Heart right ventricle (tissue), 16 donors: ENCODE measurements at regions not wholly inside any gene's neighbourhood (a gene's known extent, or its start where the extent isn't known, plus 50 kb on each side); places are given as distances from the start of the nearest gene placed in this dataset.

Source experiments
- ATAC-seq, 8 donors: fragments of 200-7000 bp; cut with Tn5 transposase; one replicate each; pipeline ENCODE4 v1.9.1; 2020; ENCODE audit warnings: mild to moderate bottlenecking in 8 of 8, moderate library complexity in 8 of 8, moderate number of reproducible peaks in 1 of 8
- DNase-seq, 2 donors: peaks; one replicate each; pipeline ENCODE4 v3.0.0-alpha.2; 2020
- H3K27ac ChIP-seq, 10 donors: fragments of 200-600 bp; sonication (generic) in 2 of 10; one replicate each; pipeline versions ENCODE4 v1.5.0 to v1.8.0; 2020 to 2022; ENCODE audit warnings: mild to moderate bottlenecking in 3 of 10
- H3K27me3 ChIP-seq, 7 donors: fragments of 200-600 bp; one replicate each; pipeline ENCODE4 v1.8.0; 2021 to 2022; ENCODE audit warnings: mild to moderate bottlenecking in 2 of 7
- H3K36me3 ChIP-seq, 9 donors: fragments of 200-600 bp; sonication (generic) in 1 of 9; one replicate each; pipeline versions ENCODE4 v1.5.0 to v1.8.0; 2020 to 2022; ENCODE audit warnings: mild to moderate bottlenecking in 2 of 9
- H3K4me1 ChIP-seq, 9 donors: fragments of 200-600 bp; sonication (generic) in 1 of 9; one replicate each; pipeline versions ENCODE4 v1.5.0 to v1.8.0; 2020 to 2022; ENCODE audit warnings: mild to moderate bottlenecking in 4 of 9
- H3K4me3 ChIP-seq, 10 donors: fragments of 200-600 bp; sonication (generic) in 2 of 10; one replicate each; pipeline versions ENCODE4 v1.5.0 to v1.8.0; 2020 to 2022; ENCODE audit warnings: mild to moderate bottlenecking in 7 of 10, moderate library complexity in 2 of 10
- H3K9me3 ChIP-seq, 11 donors: fragments of 200-600 bp in 10 of 11; sonication (generic) in 2 of 11; one replicate each; pipeline versions ENCODE4 v1.5.0 to v1.8.0; 2013 to 2022; ENCODE audit warnings: mild to moderate bottlenecking in 2 of 11, control low read depth in 1 of 11, moderate library complexity in 1 of 11
- WGBS, 2 donors: extraction: QIAGEN DNeasy Blood & Tissue Kit; methylation state at CpG; one replicate each; pipeline ENCODE4 v1.1.7; 2013; ENCODE audit warnings: inconsistent platforms in 1 of 2; 5-methylcytosine and 5-hydroxymethylcytosine counted together
- intact Hi-C, 10 donors: fragments of 100-400 bp; cut with DNase I; formaldehyde crosslinking; loops; one replicate each; pipeline versions ENCODE4 v1.11.1 to v1.14.2; 2022
- TF ChIP-seq, protein P1 (sequence below), 9 donors: fragments of 200-600 bp; sonication (generic) in 2 of 9; IDR thresholded peaks; one replicate each; pipeline versions ENCODE4 v1.5.0 to v1.8.0; 2021 to 2022; ENCODE audit warnings: antibody characterized with exemption in 9 of 9, mild to moderate bottlenecking in 5 of 9, moderate library complexity in 1 of 9
- donor health status: Arrhythmogenic right ventricular cardiomyopathy.
- donor health status: ischemic (EF 13 %, LVEDD 7.1; RV severe dilation, severe dysfunction).
- donor health status: healthy with polysubstance abuse.
- donor health status: DM: no; HTN: yes; CAD: no.
- donor health status: DM: no; HTN: no; CAD: no.
- donor health status: ischemic (EF 25% LVEDD 6.9; RV normal size, moderate dysfunction).
- donor health status: ischemic (EF 25% LVEDD 5.7; RV mildly dilated, moderate dysfunction).
- donor health status: healthy.
- donor health status: DM: yes; HTN: yes; CAD: no.
- donor health status: Ischemic cardiomyopathy.
- donor health status: ischemic (EF 35%, LVEDD 5.7; RV mildly dilated, moderate dysfunction).
- donor health status: nonischemic (EF 11% LVEDD 7.7; RV severe dilation, severe dysfunction).
- donor health status: DM: yes; HTN: yes; CAD: no.
- donor health status: PGD.
- donor health status: ischemic (EF 29% LVEDD 5.4; RV normal size, mild dysfunction).
- donor health status: nonischemic (EF 23%, LVEDD 6.1; RV moderate dilation, normal function).

DNA sequence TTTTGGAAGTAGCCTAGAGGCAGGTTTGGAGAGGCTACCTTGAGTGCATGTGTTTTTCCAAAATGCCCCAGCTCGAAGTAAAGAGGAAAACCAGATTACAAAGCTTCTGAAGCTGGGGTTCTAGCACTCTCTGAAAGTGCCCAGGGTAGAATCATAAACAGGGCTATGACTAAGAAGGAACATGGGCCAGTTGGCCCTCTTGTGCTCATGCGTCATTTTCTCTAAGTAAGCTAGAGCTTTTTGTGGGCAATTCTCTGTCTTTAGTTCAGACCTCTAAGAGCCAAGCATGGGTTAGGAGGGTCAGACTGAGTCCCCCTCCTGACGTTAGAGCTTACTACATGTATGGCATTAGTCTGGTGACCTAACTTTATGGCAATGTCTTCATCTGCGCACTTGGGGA is 129.5 kb upstream of the UMPS start:
- H3K27ac ChIP-seq = peak overlapping the region; percentile 31 to 90 (median 76)
- DNase-seq = no peak
- H3K4me1 ChIP-seq = peaks cover 22 to 74% (median 55%) of the 10 kb centered on the region in 9 donors
- no peaks in the 10 kb centered on the region for H3K27me3 ChIP-seq
- H3K36me3 ChIP-seq = no peaks in the 10 kb centered on the region
- no peaks in the 10 kb centered on the region for H3K9me3 ChIP-seq
- 75 to 79% methylated on average over 4 of the region's 4 CpGs for WGBS, 2 donors
- no peak overlapping the region for H3K4me3 ChIP-seq
- peak in 4 of 8 donors; percentile 14 to 45 (median 20) for ATAC-seq
- TF ChIP-seq, protein P1, sequence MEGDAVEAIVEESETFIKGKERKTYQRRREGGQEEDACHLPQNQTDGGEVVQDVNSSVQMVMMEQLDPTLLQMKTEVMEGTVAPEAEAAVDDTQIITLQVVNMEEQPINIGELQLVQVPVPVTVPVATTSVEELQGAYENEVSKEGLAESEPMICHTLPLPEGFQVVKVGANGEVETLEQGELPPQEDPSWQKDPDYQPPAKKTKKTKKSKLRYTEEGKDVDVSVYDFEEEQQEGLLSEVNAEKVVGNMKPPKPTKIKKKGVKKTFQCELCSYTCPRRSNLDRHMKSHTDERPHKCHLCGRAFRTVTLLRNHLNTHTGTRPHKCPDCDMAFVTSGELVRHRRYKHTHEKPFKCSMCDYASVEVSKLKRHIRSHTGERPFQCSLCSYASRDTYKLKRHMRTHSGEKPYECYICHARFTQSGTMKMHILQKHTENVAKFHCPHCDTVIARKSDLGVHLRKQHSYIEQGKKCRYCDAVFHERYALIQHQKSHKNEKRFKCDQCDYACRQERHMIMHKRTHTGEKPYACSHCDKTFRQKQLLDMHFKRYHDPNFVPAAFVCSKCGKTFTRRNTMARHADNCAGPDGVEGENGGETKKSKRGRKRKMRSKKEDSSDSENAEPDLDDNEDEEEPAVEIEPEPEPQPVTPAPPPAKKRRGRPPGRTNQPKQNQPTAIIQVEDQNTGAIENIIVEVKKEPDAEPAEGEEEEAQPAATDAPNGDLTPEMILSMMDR (IDR thresholded peaks at IDR 0.05) = no peak
- intact Hi-C loops = no loop called here

- no peaks in the 10 kb centered on the region for H3K27me3 ChIP-seq
- TF ChIP-seq, protein P1 (IDR thresholded peaks at IDR 0.05) = no peak
- peak overlapping the region; percentile 31 to 90 (median 76) for H3K27ac ChIP-seq
- H3K9me3 ChIP-seq = no peaks in the 10 kb centered on the region
- H3K36me3 ChIP-seq = no peaks in the 10 kb centered on the region
- WGBS, 2 donors = 35 to 38% methylated on average over 2 of the region's 2 CpGs
- no peak overlapping the region for H3K4me3 ChIP-seq
- H3K4me1 ChIP-seq = peaks cover 22 to 79% (median 59%) of the 10 kb centered on the region in 9 donors
- ATAC-seq = no peak
- intact Hi-C loops = no loop called here
- DNase-seq = no peak
Observed at GRCh38 chr3:124601190-124601589, 129.1 kb upstream of the UMPS start.

GRCh38 chr3:124602980-124603627 is 127.1 kb upstream of the UMPS start:
- WGBS, 2 donors = 50 to 67% methylated on average over 5 of the region's 5 CpGs
- Histone ChIP-seq H3K27ac (peak overlapping the region in 9 of 10 donors; percentile 65 to 90 (median 78)), H3K27me3 (no peaks in the 10 kb centered on the region), H3K4me1 (peaks cover 22 to 76% (median 46%) of the 10 kb centered on the region in 9 donors), H3K36me3 (no peaks in the 10 kb centered on the region), H3K9me3 (no peaks in the 10 kb centered on the region), H3K4me3 (no peak overlapping the region)
- ATAC-seq (peak; percentile 28 to 67 (median 54)), DNase-seq (no peak)
- intact Hi-C loops = no loop called here
- TF ChIP-seq, protein P1 (IDR thresholded peaks at IDR 0.05) = no peak

DNA sequence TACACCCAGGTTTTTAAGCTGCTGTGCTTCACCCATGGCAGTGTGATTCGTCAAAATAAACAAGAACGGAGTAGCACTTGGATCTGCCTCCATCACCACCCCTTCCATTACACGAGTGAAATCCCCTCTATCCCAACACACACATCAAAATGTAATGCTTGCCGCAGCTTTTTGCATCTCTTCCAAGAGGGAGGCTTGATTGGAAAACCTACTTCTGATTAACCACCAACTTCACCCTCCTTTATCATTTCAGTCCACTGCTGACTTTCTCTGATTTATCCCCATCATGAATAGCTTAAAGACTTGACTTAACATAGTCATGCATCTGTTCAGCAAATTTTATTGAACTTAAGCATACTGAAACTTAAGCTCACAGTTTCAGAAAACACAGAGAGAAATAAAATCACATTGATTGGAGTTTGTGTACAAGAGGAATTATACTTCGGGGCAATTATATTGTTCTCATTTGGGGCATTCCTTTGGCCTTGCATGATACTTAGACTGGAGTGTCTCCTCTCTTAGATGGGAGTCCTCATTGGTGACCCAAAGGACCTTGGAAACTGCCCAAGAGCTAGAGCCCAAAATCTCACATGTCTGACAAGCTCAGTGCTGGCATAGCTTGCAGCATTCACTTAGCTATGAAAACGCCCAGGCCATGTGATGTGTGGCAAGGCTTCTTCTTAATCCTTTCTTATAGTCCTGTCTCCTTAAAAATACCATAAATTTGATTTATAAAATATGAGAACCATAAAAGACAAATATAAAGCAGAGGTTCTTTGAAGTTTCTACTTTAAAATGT is 124.3 kb upstream of the UMPS start:
- ATAC-seq = peak; percentile 61 to 82 (median 73)
- 42 to 69% methylated on average over 6 of the region's 6 CpGs for WGBS, 2 donors
- H3K27ac ChIP-seq = peak overlapping the region in 8 of 10 donors; percentile 1 to 78 (median 70)
- TF ChIP-seq, protein P1 (IDR thresholded peaks at IDR 0.05) = no peak
- intact Hi-C loops = no loop called here
- H3K9me3 ChIP-seq = no peaks in the 10 kb centered on the region
- DNase-seq = peak in 1 of 2 donors; percentile 65
- no peaks in the 10 kb centered on the region for H3K36me3 ChIP-seq
- H3K4me3 ChIP-seq = no peak overlapping the region
- peaks cover 7 to 72% (median 29%) of the 10 kb centered on the region in 9 donors for H3K4me1 ChIP-seq
- no peaks in the 10 kb centered on the region for H3K27me3 ChIP-seq
